Retinal pigment epithelial cell (primary cell): ENCODE measurements at regions not wholly inside any gene's neighbourhood (a gene's known extent, or its start where the extent isn't known, plus 50 kb on each side); places are given as distances from the start of the nearest gene placed in this dataset.

Source experiments
- DNase-seq: peaks from one replicate; pipeline ENCODE4 v3.0.0-alpha.2; 2010; ENCODE audit warnings: low read depth
- H3K4me3 ChIP-seq: 2 replicates; pipeline ENCODE4 v1.5.1; 2011; ENCODE audit warnings: mild to moderate bottlenecking, low read length, control low read depth, moderate library complexity
- CTCF ChIP-seq: conservative IDR thresholded peaks from 2 replicates; pipeline ENCODE4 v1.5.1; 2011; ENCODE audit warnings: low read depth, low read length, control low read depth, inconsistent platforms

DNA sequence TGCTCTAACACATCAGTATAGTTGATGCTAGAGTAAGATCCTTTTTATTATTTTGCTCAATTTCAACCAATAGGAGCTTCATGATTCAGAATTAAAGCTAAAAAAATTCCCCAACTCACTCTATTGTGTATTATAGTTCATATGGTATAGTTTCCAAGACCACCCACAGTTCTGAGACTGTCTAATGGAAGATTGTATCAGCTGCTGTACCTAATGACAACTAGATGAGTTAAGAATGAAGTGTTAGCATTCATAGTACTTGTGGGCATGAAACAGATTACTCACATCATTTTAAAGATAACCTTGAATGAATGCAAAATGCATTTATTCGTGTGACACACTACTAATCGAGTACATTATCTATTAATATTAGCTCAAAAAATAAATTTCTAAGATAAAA, 289.9 kb upstream of the ATP11B start:
- TF ChIP-seq CTCF, result no peak
- no peak for DNase-seq
- H3K4me3 ChIP-seq, result no peak overlapping the region

DNA sequence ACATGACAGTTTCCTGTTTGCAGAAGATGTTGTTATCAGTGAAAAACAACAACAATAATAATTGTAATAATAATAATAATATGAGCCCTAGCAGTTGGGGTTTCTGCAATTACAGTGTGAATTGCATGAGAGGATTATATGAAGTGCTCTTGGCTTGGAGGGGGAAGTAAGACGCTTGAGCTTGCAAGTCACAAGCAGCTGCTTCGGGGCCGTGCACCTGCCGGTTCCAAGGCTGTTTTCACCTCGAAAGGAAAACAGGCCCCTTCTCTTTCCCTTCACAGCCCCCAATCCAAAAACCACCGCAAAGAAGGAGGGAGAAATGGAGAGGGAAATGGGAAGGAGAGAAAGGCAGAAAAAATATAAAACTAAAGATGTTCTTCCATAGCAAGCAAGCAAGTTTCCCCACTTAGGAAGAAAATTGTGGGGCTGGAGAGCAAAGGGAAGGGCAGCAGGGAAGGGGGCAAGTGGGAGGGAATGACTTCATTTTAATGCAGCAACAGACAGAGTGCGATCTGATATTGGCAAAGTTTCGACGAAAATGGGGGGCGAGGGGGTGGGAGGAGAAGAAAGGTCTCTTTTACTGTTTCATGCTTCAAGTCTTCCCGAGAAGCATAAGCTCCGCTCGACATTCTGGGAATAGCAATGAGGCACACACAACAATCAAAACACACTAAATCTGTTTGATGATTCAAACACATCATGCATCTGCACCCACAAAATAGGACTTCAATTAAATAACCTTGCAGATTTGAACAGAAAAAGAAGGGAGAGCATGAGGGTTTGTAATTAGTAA, 284.2 kb upstream of the ATP11B start:
- TF ChIP-seq CTCF, result no peak
- peak overlapping the region; percentile 14 for H3K4me3 ChIP-seq
- DNase-seq, result no peak

GRCh38 chr3:182509844-182510460, 283.4 kb upstream of the ATP11B start:
- no peak for TF ChIP-seq CTCF
- H3K4me3 ChIP-seq, result no peak overlapping the region
- no peak for DNase-seq

- TF ChIP-seq CTCF, result no peak
- H3K4me3 ChIP-seq, result no peak overlapping the region
- DNase-seq, result no peak
These were observed 278.9 kb upstream of the ATP11B start for GRCh38 chr3:182514236-182514964.

DNA sequence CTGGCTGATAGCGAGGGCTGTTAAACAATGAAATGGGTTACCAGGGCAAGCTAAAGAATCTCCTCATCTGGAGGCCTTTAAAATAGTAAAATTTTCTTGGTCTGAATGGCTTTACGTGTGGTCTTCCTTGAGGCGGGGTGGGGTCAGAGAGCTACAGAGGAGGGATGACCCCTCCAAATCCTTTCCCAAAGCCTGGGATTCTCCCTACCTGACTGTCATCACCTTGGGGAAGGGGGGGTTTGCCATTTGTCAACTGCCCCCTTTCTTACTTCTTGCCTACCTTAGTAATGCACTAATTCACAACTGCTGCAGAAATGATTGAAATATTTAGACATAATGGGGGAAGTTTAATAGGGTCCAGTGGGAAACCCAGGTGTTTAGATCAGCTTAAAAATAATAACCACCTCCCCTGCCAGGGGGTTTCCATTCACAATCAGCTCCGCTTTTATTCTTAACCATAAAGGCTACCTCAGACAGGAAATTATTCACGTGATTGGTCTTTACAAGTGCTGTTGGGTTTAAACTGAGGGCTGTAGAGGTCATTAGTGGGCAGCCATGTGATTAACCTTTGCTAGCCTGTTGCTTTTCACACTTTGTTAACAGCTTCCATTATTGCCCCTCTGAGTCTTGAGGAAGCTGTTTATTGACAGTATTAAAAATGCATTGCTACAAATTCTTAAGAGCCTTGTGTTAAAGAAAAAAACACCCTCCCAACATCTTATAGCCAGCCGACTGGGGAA, 276.5 kb upstream of the ATP11B start:
- DNase-seq, result no peak
- no peak overlapping the region for H3K4me3 ChIP-seq
- TF ChIP-seq CTCF, result no peak

- no peak overlapping the region for H3K4me3 ChIP-seq
- no peak for TF ChIP-seq CTCF
- DNase-seq, result no peak
These were observed 273.7 kb upstream of the ATP11B start for GRCh38 chr3:182519569-182519968.
